HUES64 (cell line): ENCODE measurements at regions not wholly inside any gene's neighbourhood (a gene's known extent, or its start where the extent isn't known, plus 50 kb on each side); places are given as distances from the start of the nearest gene placed in this dataset.

Experiments used
- H3K27ac ChIP-seq: 2 replicates; pipeline ENCODE4 v1.7.0; 2013; ENCODE audit warnings: low read depth, low read length, inconsistent platforms
- H3K27me3 ChIP-seq: 2 replicates; pipeline ENCODE4 v1.6.1; 2013; ENCODE audit warnings: mild to moderate bottlenecking, low read length; ENCODE audit not compliant: insufficient read depth
- H3K36me3 ChIP-seq: 2 replicates; pipeline ENCODE4 v1.6.1; 2013; ENCODE audit warnings: mild to moderate bottlenecking, low read length; ENCODE audit not compliant: insufficient read depth
- H3K4me1 ChIP-seq: 2 replicates; pipeline ENCODE4 v1.6.1; 2013; ENCODE audit warnings: mild to moderate bottlenecking, low read length, moderate library complexity; ENCODE audit not compliant: insufficient read depth
- H3K4me3 ChIP-seq: 2 replicates; pipeline ENCODE4 v1.5.1; 2013; ENCODE audit warnings: mild to moderate bottlenecking, low read length, moderate library complexity
- H3K9ac ChIP-seq: 2 replicates; pipeline ENCODE4 v1.6.1; 2013; ENCODE audit warnings: mild to moderate bottlenecking, low read depth, low read length
- H3K9me3 ChIP-seq: 2 replicates; pipeline ENCODE4 v1.6.1; 2013; ENCODE audit warnings: low read depth, low read length; ENCODE audit not compliant: insufficient read depth
- WGBS: fragments of 150-250, 120-280 bp; methylation state at CpG from one replicate; pipeline ENCODE4 v1.1.7; 2013; ENCODE audit warnings: missing lambda C conversion rate; 5-methylcytosine and 5-hydroxymethylcytosine counted together

DNA sequence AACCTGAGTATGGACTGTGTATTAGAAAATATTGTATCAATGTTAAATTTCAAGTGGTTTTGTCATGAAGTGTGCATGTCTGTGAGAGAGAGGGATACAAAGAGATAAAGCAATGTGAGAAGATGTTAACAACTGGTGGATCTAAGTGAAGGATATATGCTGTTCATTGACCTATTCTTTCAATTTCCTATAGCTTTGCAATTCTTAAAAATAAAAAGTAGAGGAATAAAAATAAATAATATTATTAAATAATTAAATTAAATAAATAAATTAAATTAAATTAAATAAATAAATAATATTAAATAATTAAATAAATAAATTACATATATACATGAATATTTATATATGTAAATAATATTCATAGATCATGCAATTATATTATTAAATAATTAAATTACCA, 131.2 kb upstream of the DACH1 start:
- Histone ChIP-seq H3K9ac (no peak overlapping the region), H3K9me3 (no peaks in the 10 kb centered on the region), H3K27me3 (no peaks in the 10 kb centered on the region), H3K36me3 (no peaks in the 10 kb centered on the region), H3K27ac (no peak overlapping the region), H3K4me3 (no peak overlapping the region), H3K4me1 (no peaks in the 10 kb centered on the region)

DNA sequence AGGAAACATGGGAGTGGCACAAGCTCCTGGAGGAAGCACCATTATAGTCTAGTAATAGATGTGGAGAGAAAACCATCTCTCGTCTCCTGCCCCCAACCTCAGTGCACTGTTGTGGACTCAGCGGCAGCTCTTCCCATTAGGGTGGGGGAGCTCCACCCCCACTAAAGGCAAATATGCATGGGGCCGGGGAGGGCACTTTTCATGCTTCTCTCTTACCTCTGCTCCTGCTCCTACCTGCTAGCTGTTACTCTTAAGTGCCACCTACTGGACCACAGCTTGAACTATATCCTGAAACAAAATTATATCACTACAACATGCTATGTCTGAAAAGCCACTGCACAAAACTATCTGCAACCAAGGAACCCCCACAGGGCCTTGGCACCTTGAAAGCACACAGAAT, 112.6 kb upstream of the DACH1 start:
- Histone ChIP-seq H3K4me1 (no peaks in the 10 kb centered on the region; the same call in 1 of the 2 replicates), H3K27ac (no peak overlapping the region), H3K36me3 (no peaks in the 10 kb centered on the region), H3K4me3 (no peak overlapping the region), H3K9me3 (no peaks in the 10 kb centered on the region), H3K9ac (no peak overlapping the region), H3K27me3 (no peaks in the 10 kb centered on the region)
- WGBS, result 26% methylated on average over 3 of the region's 3 CpGs

DNA sequence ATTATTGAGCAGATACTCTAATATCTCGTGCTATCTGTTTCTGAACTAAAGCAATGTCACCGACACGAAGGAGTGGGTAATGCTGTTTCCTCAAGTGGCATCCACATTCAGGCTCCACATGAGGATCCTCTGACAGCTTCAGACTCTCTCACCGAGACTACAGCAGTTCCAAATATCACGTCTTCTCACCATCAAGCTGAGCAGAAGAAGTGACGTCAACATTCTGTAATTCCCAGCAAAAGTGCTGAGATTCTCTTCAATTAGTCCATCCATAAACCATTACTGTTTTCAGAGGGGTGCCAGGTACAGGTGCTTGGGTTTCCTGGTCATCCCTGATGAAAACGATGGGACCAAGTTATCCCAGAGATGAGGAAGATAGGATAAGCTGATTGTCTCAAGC, 110.0 kb upstream of the DACH1 start:
- H3K9me3 ChIP-seq, result no peaks in the 10 kb centered on the region
- H3K27me3 ChIP-seq, result no peaks in the 10 kb centered on the region
- WGBS, result 97% methylated on average over 7 of the region's 7 CpGs
- H3K4me3 ChIP-seq, result no peak overlapping the region
- no peaks in the 10 kb centered on the region for H3K36me3 ChIP-seq
- no peak overlapping the region for H3K9ac ChIP-seq
- no peak overlapping the region for H3K27ac ChIP-seq
- no peaks in the 10 kb centered on the region; the same call in 1 of the 2 replicates for H3K4me1 ChIP-seq

DNA sequence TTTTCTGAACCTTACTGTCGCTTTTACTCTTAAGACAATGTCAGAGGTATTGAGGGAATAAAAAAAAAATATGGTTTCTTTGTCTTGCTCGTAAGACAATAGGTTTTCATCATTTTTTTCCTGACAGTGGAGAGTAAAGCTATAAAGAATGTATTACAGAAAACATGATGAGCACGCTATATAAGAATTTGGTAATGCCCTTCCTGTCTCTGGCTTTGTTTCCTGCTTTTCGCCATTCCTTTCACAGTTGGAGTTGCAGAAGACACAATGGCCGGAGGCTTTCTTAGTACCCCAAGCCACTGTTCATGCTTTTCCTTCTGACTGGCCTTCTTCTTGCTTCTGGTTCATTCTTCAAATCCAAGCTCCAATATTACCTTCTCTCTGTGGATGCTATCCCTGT, 101.0 kb upstream of the DACH1 start:
- Histone ChIP-seq H3K9ac (peak overlapping the region; percentile 19; the same call in 1 of the 2 replicates), H3K4me3 (no peak overlapping the region), H3K27me3 (no peaks in the 10 kb centered on the region), H3K27ac (peak overlapping the region; percentile 73), H3K9me3 (no peaks in the 10 kb centered on the region), H3K4me1 (peaks cover 35% of the 10 kb centered on the region), H3K36me3 (no peaks in the 10 kb centered on the region)
- 70% methylated on average over 5 of the region's 5 CpGs for WGBS

DNA sequence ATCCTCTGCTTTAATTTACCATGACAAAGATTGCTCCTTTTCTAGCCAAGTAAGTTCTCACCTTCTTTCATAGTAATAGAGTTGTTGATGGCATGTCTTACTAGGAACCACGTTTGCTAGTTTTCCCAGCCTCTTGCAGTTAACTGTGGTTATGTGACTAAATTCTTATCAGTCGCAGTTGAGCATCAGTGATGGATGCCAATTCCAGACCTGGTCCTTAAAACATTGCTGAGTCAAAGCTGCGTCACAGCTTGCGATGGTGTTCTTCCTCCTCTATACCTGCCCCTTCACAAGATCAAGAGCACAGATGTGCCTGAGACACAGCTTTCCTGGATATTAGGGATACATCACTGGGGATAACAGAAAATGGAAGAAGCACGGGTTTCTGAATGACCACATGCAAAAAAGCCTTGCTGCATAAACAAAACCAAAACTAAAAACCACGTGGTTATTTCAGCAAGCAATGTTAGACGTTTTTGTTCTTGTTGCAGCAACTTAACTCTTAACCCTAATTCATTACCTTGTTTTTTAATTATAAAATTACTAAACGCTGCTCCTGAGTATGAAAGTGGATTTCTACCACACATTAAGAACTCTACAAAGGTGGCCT, 97.6 kb upstream of the DACH1 start:
- H3K36me3 ChIP-seq, result no peaks in the 10 kb centered on the region
- no peaks in the 10 kb centered on the region for H3K27me3 ChIP-seq
- no peak overlapping the region for H3K27ac ChIP-seq
- H3K9me3 ChIP-seq, result no peaks in the 10 kb centered on the region
- no peak overlapping the region for H3K4me3 ChIP-seq
- no peak overlapping the region for H3K9ac ChIP-seq
- H3K4me1 ChIP-seq, result peaks cover 16% of the 10 kb centered on the region
- 81% methylated on average over 7 of the region's 8 CpGs for WGBS

DNA sequence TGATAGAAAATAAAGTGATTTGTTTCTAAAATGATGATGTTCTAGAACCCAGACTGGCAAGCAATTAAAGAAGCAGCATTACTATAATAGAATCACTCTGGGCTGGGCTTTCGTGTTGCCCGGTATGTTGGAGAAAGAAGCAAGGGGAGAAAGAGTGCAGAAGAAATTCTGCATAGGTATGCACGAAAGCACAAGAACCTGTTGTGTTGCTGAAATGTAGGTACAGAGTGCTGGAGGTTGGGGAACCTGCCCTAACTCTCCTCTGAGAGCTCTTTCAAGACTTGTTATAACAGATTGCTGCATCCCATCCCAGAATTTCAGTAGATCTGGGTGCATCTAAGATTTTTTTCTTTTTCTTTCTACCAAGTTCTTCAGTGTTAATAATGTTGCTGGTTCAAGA, 95.7 kb upstream of the DACH1 start:
- Histone ChIP-seq H3K4me3 (no peak overlapping the region), H3K27me3 (no peaks in the 10 kb centered on the region), H3K36me3 (no peaks in the 10 kb centered on the region), H3K9me3 (no peaks in the 10 kb centered on the region), H3K9ac (no peak overlapping the region), H3K4me1 (peaks cover 3% of the 10 kb centered on the region), H3K27ac (no peak overlapping the region)
- WGBS, result 80% methylated on average over 3 of the region's 3 CpGs

DNA sequence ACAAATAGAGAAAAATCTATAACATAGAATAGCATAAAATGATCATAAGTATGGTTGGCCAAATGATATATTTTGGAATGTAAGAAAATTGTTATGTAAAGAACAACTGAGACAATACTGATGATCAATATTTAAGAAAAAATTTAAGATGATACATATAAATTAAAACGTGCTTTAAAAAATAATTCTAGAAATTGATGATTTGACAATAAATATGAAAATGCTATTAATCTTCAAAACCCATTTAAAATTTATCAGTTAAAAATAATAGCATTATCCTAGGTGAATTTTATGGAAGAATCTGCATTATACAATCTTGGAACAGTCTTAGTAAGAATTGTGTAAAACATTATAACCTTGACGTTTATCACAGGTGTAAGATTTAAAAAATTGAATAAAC, 95.1 kb upstream of the DACH1 start:
- 100% methylated on average over 1 of the region's 2 CpGs for WGBS
- Histone ChIP-seq H3K4me3 (no peak overlapping the region), H3K9ac (no peak overlapping the region), H3K27me3 (no peaks in the 10 kb centered on the region), H3K27ac (no peak overlapping the region), H3K9me3 (no peaks in the 10 kb centered on the region), H3K4me1 (no peaks in the 10 kb centered on the region), H3K36me3 (no peaks in the 10 kb centered on the region)

DNA sequence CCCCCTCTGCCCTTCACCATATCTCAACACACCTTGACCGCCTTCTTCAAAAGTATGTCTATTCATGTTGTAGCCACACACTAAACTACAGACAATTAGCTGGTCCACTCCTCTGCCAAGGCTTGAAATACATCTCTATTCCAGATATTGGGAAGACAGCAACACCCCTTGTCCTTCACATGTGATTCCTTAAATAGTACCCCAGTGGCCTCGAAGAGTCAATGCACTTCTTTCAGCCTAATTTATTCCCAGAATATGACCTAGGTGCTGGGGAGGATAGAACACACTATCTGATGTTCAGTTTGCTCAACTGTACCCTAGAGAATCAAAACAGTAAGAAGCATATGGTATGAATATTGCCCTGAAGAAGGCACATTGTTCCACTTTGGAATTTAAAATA, 82.4 kb upstream of the DACH1 start:
- WGBS, result 98% methylated on average over 2 of the region's 2 CpGs
- Histone ChIP-seq H3K4me1 (no peaks in the 10 kb centered on the region), H3K9me3 (no peaks in the 10 kb centered on the region), H3K27ac (no peak overlapping the region), H3K9ac (no peak overlapping the region), H3K27me3 (no peaks in the 10 kb centered on the region), H3K4me3 (no peak overlapping the region), H3K36me3 (no peaks in the 10 kb centered on the region)

DNA sequence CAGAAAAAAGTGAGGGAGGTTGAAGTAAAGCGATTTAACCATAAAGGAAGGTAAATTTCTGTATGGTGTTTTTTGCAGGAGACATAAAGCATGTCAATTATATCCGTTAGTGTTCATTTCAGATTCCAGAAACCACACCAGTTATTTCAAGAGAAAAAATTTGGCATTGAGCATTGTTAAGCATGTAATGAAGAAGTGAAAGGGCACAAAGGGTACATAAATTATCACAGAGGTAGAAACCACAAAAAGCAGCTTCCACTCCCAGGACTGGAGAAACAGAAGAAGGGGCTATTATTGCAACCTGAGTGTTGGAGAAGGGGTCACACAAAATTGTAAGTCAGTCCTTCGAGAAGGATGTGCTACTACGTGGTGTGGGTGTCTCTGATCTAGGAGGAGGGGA, 72.2 kb upstream of the DACH1 start:
- Histone ChIP-seq H3K36me3 (no peaks in the 10 kb centered on the region), H3K4me1 (no peaks in the 10 kb centered on the region), H3K4me3 (no peak overlapping the region), H3K27ac (no peak overlapping the region), H3K9me3 (no peaks in the 10 kb centered on the region), H3K9ac (no peak overlapping the region), H3K27me3 (no peaks in the 10 kb centered on the region)
- WGBS, result 86% methylated on average over 3 of the region's 4 CpGs

DNA sequence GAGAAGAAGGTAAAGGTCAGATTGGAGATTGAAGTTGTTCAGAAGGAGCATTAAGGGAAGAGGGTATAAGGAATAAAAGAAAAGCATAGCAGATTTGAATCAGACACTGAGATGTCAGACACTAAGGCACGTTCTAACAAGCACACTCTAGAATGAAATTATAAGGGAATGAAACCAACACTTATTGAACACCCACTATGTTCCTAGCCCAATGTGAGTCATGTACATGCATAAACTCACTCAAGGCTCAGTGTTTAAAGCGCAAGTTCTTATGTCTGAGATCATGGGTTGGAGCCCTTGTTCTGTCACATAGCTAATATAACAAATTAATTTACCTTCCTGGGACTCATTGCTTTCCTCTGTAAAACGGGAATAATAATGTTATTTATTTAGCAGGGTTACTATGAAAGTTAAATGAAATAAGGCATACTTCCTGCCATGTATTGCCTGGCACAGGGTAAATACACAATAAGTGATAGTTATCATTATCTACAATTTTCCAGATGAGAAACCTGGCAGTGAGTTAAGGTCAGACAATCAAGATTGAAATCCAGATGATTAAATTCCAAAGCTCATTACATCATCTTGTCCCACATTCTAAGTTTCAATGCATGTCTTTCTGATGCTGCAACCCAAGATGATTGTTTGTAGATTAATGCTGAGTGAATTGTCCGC, 68.3 kb upstream of the DACH1 start:
- Histone ChIP-seq H3K9me3 (no peaks in the 10 kb centered on the region), H3K27ac (no peak overlapping the region), H3K9ac (no peak overlapping the region), H3K4me3 (no peak overlapping the region), H3K4me1 (no peaks in the 10 kb centered on the region), H3K36me3 (no peaks in the 10 kb centered on the region), H3K27me3 (no peaks in the 10 kb centered on the region)
- WGBS, result 94% methylated on average over 4 of the region's 4 CpGs

DNA sequence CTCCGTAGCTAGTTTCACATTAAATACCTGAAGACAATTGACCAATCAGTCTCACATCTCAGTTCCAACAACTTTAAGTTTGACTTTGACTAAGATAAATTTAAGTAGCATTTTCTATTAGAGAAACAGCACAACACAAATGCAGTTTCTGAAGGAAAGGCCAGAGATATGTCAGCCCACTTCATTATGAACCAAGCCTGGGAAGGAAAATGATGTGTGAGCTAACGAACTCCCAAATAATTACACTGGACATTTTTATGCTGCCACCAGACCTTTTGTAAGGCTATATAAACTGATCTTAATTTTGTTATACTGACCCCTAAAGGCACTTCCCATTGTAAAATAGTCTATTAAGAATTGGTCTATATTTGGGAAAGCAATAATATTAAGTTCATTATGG, 57.9 kb upstream of the DACH1 start:
- Histone ChIP-seq H3K27me3 (no peaks in the 10 kb centered on the region), H3K36me3 (no peaks in the 10 kb centered on the region), H3K4me1 (no peaks in the 10 kb centered on the region), H3K27ac (no peak overlapping the region), H3K4me3 (no peak overlapping the region), H3K9ac (no peak overlapping the region), H3K9me3 (no peaks in the 10 kb centered on the region)
- 100% methylated on average over 1 of the region's 2 CpGs for whole genome bisulfite sequencing

DNA sequence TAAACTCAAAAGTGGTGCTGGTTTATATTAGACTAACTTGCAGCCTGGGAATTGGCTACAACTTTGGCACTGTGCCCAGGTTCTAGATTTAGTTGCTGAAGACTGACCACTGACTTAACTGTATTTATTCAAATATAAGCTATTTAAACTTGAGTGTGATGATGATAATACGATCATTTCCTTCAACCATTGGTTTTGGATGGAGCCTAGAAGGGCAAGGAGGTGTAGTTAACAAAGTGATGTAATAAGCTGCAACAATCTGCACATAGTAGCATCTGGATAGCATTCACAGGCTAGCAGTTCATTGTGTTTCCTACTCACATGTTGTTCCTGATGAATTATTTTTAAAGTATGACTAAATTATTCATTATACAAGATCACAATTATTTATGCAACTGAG, 55.2 kb upstream of the DACH1 start:
- Histone ChIP-seq H3K27me3 (no peaks in the 10 kb centered on the region), H3K4me3 (no peak overlapping the region), H3K4me1 (no peaks in the 10 kb centered on the region), H3K9ac (no peak overlapping the region), H3K9me3 (no peaks in the 10 kb centered on the region), H3K36me3 (no peaks in the 10 kb centered on the region), H3K27ac (no peak overlapping the region)
- WGBS, result 100% methylated on average over 1 of the region's 1 CpG
